ENCODE measurements at regions not wholly inside any gene's neighbourhood (a gene's known extent, or its start where the extent isn't known, plus 50 kb on each side); places are given as distances from the start of the nearest gene placed in this dataset.

- Mint-ChIP-seq H3K9me3 (ENCODE audit: low read depth) (peaks cover 2% of the 10 kb centered on the region), H3K27me3 (ENCODE audit: low read depth) (peaks cover 9% of the 10 kb centered on the region), H3K4me3 (ENCODE audit: unreplicated experiment) (no peak overlapping the region), H3K36me3 (ENCODE audit: low read depth) (no peaks in the 10 kb centered on the region), H3K27ac (ENCODE audit: unreplicated experiment) (no peak overlapping the region), H3K4me1 (ENCODE audit: low read depth) (peaks cover 6% of the 10 kb centered on the region)
- no peak for DNase-seq (ENCODE audit: low spot score)
- TF ChIP-seq CTCF (IDR thresholded peaks at IDR 0.05), result no peak
These were observed 322.6 kb upstream of the PCDH20 start for GRCh38 chr13:61738236-61738750.

- Mint-ChIP-seq H3K4me1 (ENCODE audit: low read depth) (peaks cover 6% of the 10 kb centered on the region), H3K9me3 (ENCODE audit: low read depth) (peaks cover 2% of the 10 kb centered on the region), H3K27ac (ENCODE audit: unreplicated experiment) (no peak overlapping the region), H3K4me3 (ENCODE audit: unreplicated experiment) (no peak overlapping the region), H3K36me3 (ENCODE audit: low read depth) (no peaks in the 10 kb centered on the region), H3K27me3 (ENCODE audit: low read depth) (no peaks in the 10 kb centered on the region)
- no peak for TF ChIP-seq CTCF (IDR thresholded peaks at IDR 0.05)
- DNase-seq (ENCODE audit: low spot score), result no peak
These were observed 319.0 kb upstream of the PCDH20 start for GRCh38 chr13:61734683-61735082.

GRCh38 chr13:61728471-61728870, 312.8 kb upstream of the PCDH20 start:
- Mint-ChIP-seq H3K36me3 (ENCODE audit: low read depth) (no peaks in the 10 kb centered on the region), H3K27ac (ENCODE audit: unreplicated experiment) (no peak overlapping the region), H3K4me3 (ENCODE audit: unreplicated experiment) (no peak overlapping the region), H3K4me1 (ENCODE audit: low read depth) (peaks cover 12% of the 10 kb centered on the region), H3K27me3 (ENCODE audit: low read depth) (no peaks in the 10 kb centered on the region), H3K9me3 (ENCODE audit: low read depth) (no peaks in the 10 kb centered on the region)
- TF ChIP-seq CTCF (IDR thresholded peaks at IDR 0.05), result no peak
- no peak for DNase-seq (ENCODE audit: low spot score)

GRCh38 chr13:61727767-61728166, 312.1 kb upstream of the PCDH20 start:
- Mint-ChIP-seq H3K4me3 (ENCODE audit: unreplicated experiment) (no peak overlapping the region), H3K9me3 (ENCODE audit: low read depth) (no peaks in the 10 kb centered on the region), H3K4me1 (ENCODE audit: low read depth) (peaks cover 12% of the 10 kb centered on the region), H3K36me3 (ENCODE audit: low read depth) (no peaks in the 10 kb centered on the region), H3K27me3 (ENCODE audit: low read depth) (no peaks in the 10 kb centered on the region), H3K27ac (ENCODE audit: unreplicated experiment) (no peak overlapping the region)
- TF ChIP-seq CTCF (IDR thresholded peaks at IDR 0.05), result no peak
- no peak for DNase-seq (ENCODE audit: low spot score)

- Mint-ChIP-seq H3K27me3 (ENCODE audit: low read depth) (no peaks in the 10 kb centered on the region), H3K36me3 (ENCODE audit: low read depth) (no peaks in the 10 kb centered on the region), H3K4me3 (ENCODE audit: unreplicated experiment) (no peak overlapping the region), H3K4me1 (ENCODE audit: low read depth) (peaks cover 12% of the 10 kb centered on the region), H3K27ac (ENCODE audit: unreplicated experiment) (no peak overlapping the region), H3K9me3 (ENCODE audit: low read depth) (no peaks in the 10 kb centered on the region)
- DNase-seq (ENCODE audit: low spot score), result no peak
- no peak for TF ChIP-seq CTCF (IDR thresholded peaks at IDR 0.05)
These were observed 310.2 kb upstream of the PCDH20 start for GRCh38 chr13:61725806-61726205.
